ENCODE measurements at regions not wholly inside any gene's neighbourhood (a gene's known extent, or its start where the extent isn't known, plus 50 kb on each side); places are given as distances from the start of the nearest gene placed in this dataset.

- 69 to 77% (median 72%) methylated on average over 5 of the region's 5 CpGs for WGBS, 4 donors
- peak in 2 of 4 donors; percentile 14 to 43 for ATAC-seq
- Histone ChIP-seq H3K9me3 (no peaks in the 10 kb centered on the region), H3K27me3 (no peaks in the 10 kb centered on the region), H3K4me3 (no peak overlapping the region), H3K36me3 (no peaks in the 10 kb centered on the region), H3K4me1 (peaks cover 0 to 22% (median 11%) of the 10 kb centered on the region in 12 donors), H3K27ac (no peak overlapping the region)
- intact Hi-C loops (cut with DNase I) = no loop called here
- no peak for DNase-seq
- TF ChIP-seq CTCF (IDR thresholded peaks at IDR 0.05) (no peak), POLR2A (IDR thresholded peaks at IDR 0.05) (no peak)
Observed at GRCh38 chr2:236753606-236754270, 184.1 kb downstream of the ACKR3 start.

GRCh38 chr2:236754271-236754944 lies 184.8 kb downstream of the ACKR3 start:
- H3K9me3 ChIP-seq = no peaks in the 10 kb centered on the region
- peaks cover 0 to 15% (median 7%) of the 10 kb centered on the region in 12 donors for H3K4me1 ChIP-seq
- intact Hi-C loops (cut with DNase I) = no loop called here
- ATAC-seq = no peak
- TF ChIP-seq CTCF (IDR thresholded peaks at IDR 0.05) (no peak), POLR2A (IDR thresholded peaks at IDR 0.05) (no peak)
- no peak overlapping the region for H3K27ac ChIP-seq
- no peaks in the 10 kb centered on the region for H3K27me3 ChIP-seq
- no peak for DNase-seq
- WGBS, 4 donors = 91 to 93% (median 92%) methylated on average over 11 of the region's 11 CpGs
- H3K36me3 ChIP-seq = no peaks in the 10 kb centered on the region
- no peak overlapping the region for H3K4me3 ChIP-seq

- intact Hi-C loops (cut with DNase I) = no loop called here
- Histone ChIP-seq H3K9me3 (no peaks in the 10 kb centered on the region), H3K4me1 (peaks cover 0 to 10% (median 6%) of the 10 kb centered on the region in 12 donors), H3K36me3 (no peaks in the 10 kb centered on the region), H3K27ac (no peak overlapping the region), H3K27me3 (no peaks in the 10 kb centered on the region), H3K4me3 (no peak overlapping the region)
- no peak for ATAC-seq
- TF ChIP-seq CTCF (IDR thresholded peaks at IDR 0.05) (no peak), POLR2A (IDR thresholded peaks at IDR 0.05) (no peak)
- DNase-seq = no peak
- WGBS, 4 donors = 95 to 96% (median 96%) methylated on average over 5 of the region's 5 CpGs
Observed at GRCh38 chr2:236755278-236755840, 185.7 kb downstream of the ACKR3 start.

GRCh38 chr2:236758406-236758805 lies 188.8 kb downstream of the ACKR3 start:
- 90 to 95% (median 93%) methylated on average over 2 of the region's 2 CpGs for WGBS, 4 donors
- intact Hi-C loops (cut with DNase I) = no loop called here
- ATAC-seq (no peak), DNase-seq (no peak)
- Histone ChIP-seq H3K36me3 (no peaks in the 10 kb centered on the region), H3K27me3 (no peaks in the 10 kb centered on the region), H3K4me1 (peaks cover 0 to 9% (median 5%) of the 10 kb centered on the region in 12 donors), H3K9me3 (no peaks in the 10 kb centered on the region), H3K4me3 (no peak overlapping the region), H3K27ac (no peak overlapping the region)
- no peak for TF ChIP-seq POLR2A (IDR thresholded peaks at IDR 0.05)
- TF ChIP-seq CTCF (IDR thresholded peaks at IDR 0.05) = no peak
